Lower leg skin (tissue), 3 donors: ENCODE measurements at regions not wholly inside any gene's neighbourhood (a gene's known extent, or its start where the extent isn't known, plus 50 kb on each side); places are given as distances from the start of the nearest gene placed in this dataset.

Experiments
- CTCF ChIP-seq, 3 donors: fragments of 450-650 bp; IDR thresholded peaks; one replicate each; pipeline ENCODE4 v1.5.1; 2016; ENCODE audit warnings: antibody characterized with exemption in 3 of 3, mild to moderate bottlenecking in 3 of 3, moderate library complexity in 2 of 3
- POLR2A ChIP-seq, 2 donors: fragments of 450-650 bp; IDR thresholded peaks; one replicate each; pipeline ENCODE4 v1.6.1; 2016 to 2017; ENCODE audit warnings: antibody characterized with exemption in 2 of 2, mild to moderate bottlenecking in 1 of 2, moderate library complexity in 1 of 2

- TF ChIP-seq CTCF (IDR thresholded peaks at IDR 0.05) (no peak), POLR2A (IDR thresholded peaks at IDR 0.05) (no peak)
Measured at GRCh38 chr11:41984023-41984422, 524.6 kb upstream of the LRRC4C start.
